IMR-90 (cell line): ENCODE measurements at regions not wholly inside any gene's neighbourhood (a gene's known extent, or its start where the extent isn't known, plus 50 kb on each side); places are given as distances from the start of the nearest gene placed in this dataset.

Source experiments
- ATAC-seq: fragments of 200-7000 bp; cut with Tn5 transposase; 2 replicates; pipeline ENCODE4 v1.9.1; 2020; ENCODE audit warnings: low read depth, mild to moderate bottlenecking, moderate library complexity
- BruUV-seq: library from RNA; stranded (reverse); fragments of 400-500 nt; replicated peaks from 2 replicates; lab custom pipeline; 2021; lab: Mats Ljungman, UMichigan
- CTCF ChIA-PET: fragments of 300-600 bp; formaldehyde crosslinking; extraction: SDS; loops from one replicate; lab custom pipeline; 2021; ENCODE audit warnings: antibody characterized with exemption; lab: Yijun Ruan, JAX
- POLR2A ChIA-PET: fragments of 300-600 bp; sonication (Branson Sonifier 250); formaldehyde crosslinking; loops from one replicate; lab custom pipeline; 2022; ENCODE audit warnings: antibody characterized with exemption; ENCODE audit not compliant: unreplicated experiment; lab: Charles Lee
- DNase-seq: peaks from one replicate; pipeline ENCODE4 v3.0.0; 2013
- H2AFZ ChIP-seq: replicated peaks from 2 replicates; pipeline ENCODE3; 2013; ENCODE audit warnings: low read length, mild to moderate bottlenecking; ENCODE audit not compliant: poor library complexity
- H2AK5ac ChIP-seq: 2 replicates; pipeline ENCODE4 v1.6.1; 2013; ENCODE audit warnings: low read depth, low read length, inconsistent platforms
- H2AK9ac ChIP-seq: replicated peaks from 2 replicates; pipeline ENCODE3; 2013; ENCODE audit warnings: mild to moderate bottlenecking, low read depth, low read length, moderate library complexity; ENCODE audit not compliant: poor library complexity
- H2BK120ac ChIP-seq: 2 replicates; pipeline ENCODE4 v1.6.1; 2013; ENCODE audit warnings: low read depth, low read length, inconsistent platforms
- H2BK15ac ChIP-seq: 3 replicates; pipeline ENCODE4 v1.6.1; 2013; ENCODE audit warnings: low read depth, low read length, inconsistent platforms
- H2BK20ac ChIP-seq: 2 replicates; pipeline ENCODE4 v1.6.1; 2013; ENCODE audit warnings: low read depth, mild to moderate bottlenecking, inconsistent platforms, low read length, moderate library complexity
- H2BK5ac ChIP-seq: 2 replicates; pipeline ENCODE4 v1.6.1; 2013; ENCODE audit warnings: mild to moderate bottlenecking, low read depth, low read length, inconsistent platforms; ENCODE audit not compliant: poor library complexity, severe bottlenecking
- H3K14ac ChIP-seq: replicated peaks from 2 replicates; pipeline ENCODE4 v1.6.1; 2013; ENCODE audit warnings: low read depth, low read length, inconsistent platforms
- H3K18ac ChIP-seq: 2 replicates; pipeline ENCODE4 v1.6.1; 2013; ENCODE audit warnings: low read depth, low read length, control low read depth
- H3K23ac ChIP-seq: 2 replicates; pipeline ENCODE4 v1.6.1; 2013; ENCODE audit warnings: low read depth, low read length, inconsistent platforms
- H3K27ac ChIP-seq: 2 replicates; pipeline ENCODE4 v1.5.1; 2013; ENCODE audit warnings: mild to moderate bottlenecking, control low read depth, low read length; ENCODE audit not compliant: insufficient read depth
- H3K27me3 ChIP-seq: 2 replicates; pipeline ENCODE4 v1.6.1; 2013; ENCODE audit warnings: low read length; ENCODE audit not compliant: control insufficient read depth, insufficient read depth
- H3K36me3 ChIP-seq: 2 replicates; pipeline ENCODE4 v1.6.1; 2013; ENCODE audit warnings: low read length, mixed read lengths; ENCODE audit not compliant: control insufficient read depth, insufficient read depth
- H3K4ac ChIP-seq: 2 replicates; pipeline ENCODE4 v1.6.1; 2013; ENCODE audit warnings: low read depth, low read length, inconsistent platforms
- H3K4me1 ChIP-seq: 2 replicates; pipeline ENCODE4 v1.6.1; 2013; ENCODE audit warnings: low read length, mixed read lengths; ENCODE audit not compliant: control insufficient read depth, insufficient read depth
- H3K4me2 ChIP-seq: 2 replicates; pipeline ENCODE4 v1.6.1; 2013; ENCODE audit warnings: low read depth, mild to moderate bottlenecking, control low read depth, low read length, moderate library complexity
- H3K4me3 ChIP-seq: 2 replicates; pipeline ENCODE4 v1.5.1; 2013; ENCODE audit warnings: low read depth, mild to moderate bottlenecking, control low read depth, low read length, moderate library complexity; ENCODE audit not compliant: insufficient read depth
- H3K56ac ChIP-seq: 2 replicates; pipeline ENCODE4 v1.6.1; 2013; ENCODE audit warnings: low read length, inconsistent platforms; ENCODE audit not compliant: insufficient read depth; ENCODE audit errors: extremely low read depth
- H3K79me1 ChIP-seq, 2 experiments: 2 replicates each; pipeline ENCODE4 v1.6.1; 2013; ENCODE audit warnings: low read length in 2 of 2, inconsistent platforms in 1 of 2, low read depth in 1 of 2
- H3K9ac ChIP-seq: 2 replicates; pipeline ENCODE4 v1.6.1; 2013; ENCODE audit warnings: low read depth, low read length, control low read depth
- H3K9me1 ChIP-seq: 2 replicates; pipeline ENCODE4 v1.6.1; 2013; ENCODE audit warnings: low read length, inconsistent platforms; ENCODE audit not compliant: insufficient read depth
- H3K9me3 ChIP-seq: 2 replicates; pipeline ENCODE4 v1.6.1; 2013; ENCODE audit warnings: low read length; ENCODE audit not compliant: control insufficient read depth, insufficient read depth
- H4K20me1 ChIP-seq: 2 replicates; pipeline ENCODE4 v1.6.1; 2013; ENCODE audit warnings: low read length, inconsistent platforms; ENCODE audit not compliant: insufficient read depth
- H4K5ac ChIP-seq: 2 replicates; pipeline ENCODE4 v1.6.1; 2013; ENCODE audit warnings: mild to moderate bottlenecking, low read depth, low read length, control low read depth
- H4K8ac ChIP-seq, 2 experiments: 2 replicates each; pipeline ENCODE4 v1.6.1; 2013; ENCODE audit warnings: low read depth in 2 of 2, low read length in 2 of 2, control low read depth in 1 of 2, inconsistent platforms in 1 of 2
- H4K91ac ChIP-seq: 2 replicates; pipeline ENCODE4 v1.6.1; 2013; ENCODE audit warnings: low read depth, low read length, inconsistent platforms; ENCODE audit not compliant: insufficient read depth
- BHLHE40 ChIP-seq: fragments of 150-350 bp; IDR thresholded peaks from 2 replicates; pipeline ENCODE4 v1.6.1; 2016; ENCODE audit warnings: mild to moderate bottlenecking, low read depth, low read length
- FOS ChIP-seq: fragments of 150-350 bp; IDR thresholded peaks from 2 replicates; pipeline ENCODE4 v1.6.1; 2016; ENCODE audit warnings: low read depth, low read length
- NFE2L2 ChIP-seq: fragments of 150-350 bp; IDR thresholded peaks from 2 replicates; pipeline ENCODE4 v1.6.1; 2016; ENCODE audit warnings: low read depth, mild to moderate bottlenecking, low read length
- POLR2A ChIP-seq: IDR thresholded peaks from 2 replicates; pipeline ENCODE4 v1.6.1; 2012; ENCODE audit warnings: mild to moderate bottlenecking, low read depth, low read length
- RAD21 ChIP-seq: IDR thresholded peaks from 2 replicates; pipeline ENCODE4 v1.6.1; 2012; ENCODE audit warnings: low read length, improper control_type of control experiment
- RCOR1 ChIP-seq: IDR thresholded peaks from 2 replicates; pipeline ENCODE4 v1.6.1; 2012; ENCODE audit warnings: mild to moderate bottlenecking, low read length, improper control_type of control experiment; ENCODE audit not compliant: insufficient replicate concordance
- RFX5 ChIP-seq: IDR thresholded peaks from 2 replicates; pipeline ENCODE4 v1.8.0; 2012; ENCODE audit warnings: low read depth, mild to moderate bottlenecking, low read length, moderate library complexity
- SMC3 ChIP-seq: fragments of 150-350 bp; IDR thresholded peaks from 2 replicates; pipeline ENCODE4 v1.6.1; 2016; ENCODE audit warnings: low read depth, mild to moderate bottlenecking, antibody characterized with exemption, low read length, moderate library complexity
- USF2 ChIP-seq: fragments of 150-350 bp; IDR thresholded peaks from 2 replicates; pipeline ENCODE4 v1.6.1; 2017; ENCODE audit warnings: mild to moderate bottlenecking, antibody characterized with exemption, low read length, low read depth
- WGBS, 2 experiments: methylation state at CpG; one replicate each; pipeline versions ENCODE4 v1.1.5 to v1.1.7; 2013; ENCODE audit warnings: missing lambda C conversion rate in 2 of 2; ENCODE audit not compliant: insufficient read length in 1 of 2; ENCODE audit errors: extremely low coverage in 2 of 2; 5-methylcytosine and 5-hydroxymethylcytosine counted together
- dilution Hi-C: fragments of 300-500 bp; cut with HindIII; formaldehyde crosslinking; loops from one replicate; pipeline ENCODE4 v1.14.3; 2018; ENCODE audit warnings: low sequenced_read_pairs; ENCODE audit not compliant: unreplicated experiment
- in situ Hi-C: fragments of 300-500 bp; cut with MboI; formaldehyde crosslinking; loops from 3 replicates; pipeline ENCODE4 v1.14.3; 2019; ENCODE audit warnings: low sequenced_read_pairs, inconsistent platforms, mixed read lengths
- intact Hi-C: fragments of 100-400 bp; cut with micrococcal nuclease; formaldehyde crosslinking; loops from 2 replicates; pipeline ENCODE4 v1.10.0; 2022

DNA sequence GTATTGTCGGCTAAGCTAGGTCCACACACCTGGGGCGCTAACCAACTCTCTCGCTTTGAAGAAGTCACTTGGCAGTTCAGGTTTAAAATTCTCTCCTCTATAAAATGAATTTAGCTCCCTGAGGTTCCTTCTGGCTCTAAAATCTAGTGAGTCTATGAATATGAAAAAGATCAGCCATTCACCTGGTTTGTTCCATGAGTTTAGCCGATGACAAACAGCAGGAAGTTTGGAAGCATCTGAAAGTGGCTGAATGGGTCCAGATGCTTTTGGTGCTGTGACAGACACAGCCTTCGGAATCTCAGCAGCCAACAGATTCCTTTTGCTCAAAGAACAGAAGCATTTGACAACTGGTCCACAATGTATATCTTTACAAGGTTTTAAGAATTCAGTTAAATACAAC is 73.4 kb upstream of the FOXN3 start (continued):
- TF ChIP-seq POLR2A (no peak), RAD21 (no peak), NFE2L2 (no peak), FOS (no peak), BHLHE40 (no peak)

- Histone ChIP-seq H3K27me3 (no peaks in the 10 kb centered on the region), H3K18ac (peak overlapping the region; percentile 4), H3K14ac (peak overlapping the region; percentile 16), H3K79me1 (peaks cover 17 to 39% of the 10 kb centered on the region in 2 experiments), H3K9me1 (no peaks in the 10 kb centered on the region), H3K23ac (peak overlapping the region; percentile 91), H3K9ac (peak overlapping the region; percentile 22; the same call in 1 of the 2 replicates), H3K4me2 (peak overlapping the region; percentile 59), H3K9me3 (no peaks in the 10 kb centered on the region), H2BK20ac (peak overlapping the region; percentile 42), H2AK5ac (peak overlapping the region; percentile 21; the same call in 1 of the 2 replicates), H2BK5ac (peak overlapping the region; percentile 30), H4K5ac (peak overlapping the region; percentile 17), H3K56ac (peak overlapping the region; percentile 1; the same call in 1 of the 2 replicates), H2AK9ac (peak overlapping the region; percentile 72), H2BK15ac (peak overlapping the region; percentile 4; the same call in 1 of the 3 replicates), H2AFZ (peak overlapping the region; percentile 80), H3K4ac (peak overlapping the region; percentile 75), H3K4me1 (peaks cover 13% of the 10 kb centered on the region), H3K4me3 (peak overlapping the region; percentile 10), H3K36me3 (no peaks in the 10 kb centered on the region; the same call in 1 of the 2 replicates), H2BK120ac (peak overlapping the region; percentile 57), H4K20me1 (peaks cover 3% of the 10 kb centered on the region; the same call in 1 of the 2 replicates), H3K27ac (peak overlapping the region; percentile 27), H4K91ac (peak overlapping the region; percentile 60), H4K8ac (peak overlapping the region; percentile 1 to 30; a peak in 2 of 4 replicates)
- no TSS peak for BruUV-seq
- DNase-seq (peak; percentile 78), ATAC-seq (peak; percentile 86)
- in situ Hi-C loops (no loop called here), intact Hi-C loops (loop anchor here (1.0 to 10.0 kb wide), 4 partner anchors 63 to 445 kb away; no protein-coding TSS in a partner anchor), dilution Hi-C loops (no loop called here)
- CTCF ChIA-PET: interaction anchor here (0.9 kb wide), 1 partner anchor 54 kb away, joined by 4 read pairs; no protein-coding TSS in a partner anchor
- TF ChIP-seq USF2: peak; percentile 13; the same call in 1 of the 2 replicates
- no peak for TF ChIP-seq SMC3
- no peak for TF ChIP-seq RFX5
- no peak for TF ChIP-seq FOS
- TF ChIP-seq RCOR1: no peak
- TF ChIP-seq BHLHE40: no peak
- WGBS, 2 experiments: 30% methylated on average over 7 of the region's 17 CpGs; no CpG with 5 or more reads in 1 of the 2 experiments
- POLR2A ChIA-PET: interaction anchor here (1.0 kb wide), 1 partner anchor 74 kb away, joined by 5 read pairs; no protein-coding TSS in a partner anchor
Observed at GRCh38 chr14:89489761-89490437, 72.9 kb upstream of the FOXN3 start.
